WTC11 (cell line): ENCODE measurements at regions not wholly inside any gene's neighbourhood (a gene's known extent, or its start where the extent isn't known, plus 50 kb on each side); places are given as distances from the start of the nearest gene placed in this dataset.

Source experiments
- ATAC-seq: fragments of 200-7000 bp; cut with Tn5 transposase; 2 replicates; pipeline ENCODE4 v1.10.0; 2021; ENCODE audit warnings: mild to moderate bottlenecking, moderate library complexity
- CTCF ChIA-PET: fragments of 300-600 bp; sonication (Branson Sonifier 250); formaldehyde crosslinking; loops from one replicate; lab custom pipeline; 2021; ENCODE audit warnings: antibody characterized with exemption; lab: Charles Lee
- POLR2A ChIA-PET: fragments of 350-600 bp; sonication (Branson Sonifier 250); formaldehyde crosslinking; loops from one replicate; lab custom pipeline; 2021; ENCODE audit warnings: antibody characterized with exemption; lab: Charles Lee
- DNase-seq: peaks from one replicate; pipeline ENCODE4 v3.0.0; 2021; ENCODE audit warnings: low spot score
- H3K27ac Mint-ChIP-seq: 2 replicates; pipeline ENCODE4 v1.8.0; 2021; ENCODE audit warnings: mixed read lengths
- H3K27me3 Mint-ChIP-seq: 2 replicates; pipeline ENCODE4 v1.8.0; 2021; ENCODE audit warnings: low read depth, mild to moderate bottlenecking, moderate library complexity, mixed read lengths
- H3K36me3 Mint-ChIP-seq: 2 replicates; pipeline ENCODE4 v1.8.0; 2021; ENCODE audit warnings: mixed read lengths
- H3K4me1 Mint-ChIP-seq: 2 replicates; pipeline ENCODE4 v1.8.0; 2022; ENCODE audit warnings: mixed read lengths
- H3K4me3 Mint-ChIP-seq: 2 replicates; pipeline ENCODE4 v1.8.0; 2021; ENCODE audit warnings: mild to moderate bottlenecking, moderate library complexity, mixed read lengths
- H3K9me3 Mint-ChIP-seq: 2 replicates; pipeline ENCODE4 v1.8.0; 2021; ENCODE audit warnings: mixed read lengths
- AFF4 ChIP-seq: sonication (generic); formaldehyde crosslinking; IDR thresholded peaks from 2 replicates; pipeline ENCODE4 v1.8.1; 2023; ENCODE audit warnings: mild to moderate bottlenecking, missing genetic modification reagents, borderline replicate concordance
- CREM ChIP-seq: sonication (generic); formaldehyde crosslinking; IDR thresholded peaks from 2 replicates; pipeline ENCODE4 v1.8.1; 2022; ENCODE audit warnings: mild to moderate bottlenecking, missing genetic modification reagents, moderate library complexity
- E2F4 ChIP-seq: sonication (generic); formaldehyde crosslinking; IDR thresholded peaks from 2 replicates; pipeline ENCODE4 v1.8.1; 2022; ENCODE audit warnings: low read depth, mild to moderate bottlenecking, moderate library complexity, missing genetic modification reagents, borderline replicate concordance
- E2F5 ChIP-seq: sonication (generic); formaldehyde crosslinking; IDR thresholded peaks from 2 replicates; pipeline ENCODE4 v1.8.1; 2022; ENCODE audit warnings: mild to moderate bottlenecking, moderate library complexity, missing genetic modification reagents
- ETV6 ChIP-seq: sonication (generic); formaldehyde crosslinking; IDR thresholded peaks from 2 replicates; pipeline ENCODE4 v1.8.1; 2022; ENCODE audit warnings: mild to moderate bottlenecking, missing genetic modification reagents
- GRHL2 ChIP-seq: fragments of 250-450 bp; sonication (Bioruptor Pico); IDR thresholded peaks from 2 replicates; pipeline ENCODE4 v1.8.0; 2022; ENCODE audit warnings: mild to moderate bottlenecking, moderate library complexity; ENCODE audit not compliant: insufficient replicate concordance, severe bottlenecking
- IRF2 ChIP-seq: sonication (generic); formaldehyde crosslinking; IDR thresholded peaks from 2 replicates; pipeline ENCODE4 v1.8.0; 2022; ENCODE audit warnings: low read depth, missing genetic modification reagents, borderline replicate concordance
- JAZF1 ChIP-seq: fragments of 250-450 bp; sonication (Bioruptor Pico); IDR thresholded peaks from 2 replicates; pipeline ENCODE4 v1.9.0; 2021; ENCODE audit warnings: moderate library complexity, mild to moderate bottlenecking, inconsistent platforms
- SOX15 ChIP-seq: fragments of 250-450 bp; sonication (Bioruptor Pico); IDR thresholded peaks from 2 replicates; pipeline ENCODE4 v1.9.0; 2021; ENCODE audit warnings: mild to moderate bottlenecking
- TEAD1 ChIP-seq: sonication (generic); formaldehyde crosslinking; IDR thresholded peaks from 2 replicates; pipeline ENCODE4 v1.8.0; 2022; ENCODE audit warnings: mild to moderate bottlenecking, missing genetic modification reagents
- ZNF317 ChIP-seq: sonication (generic); formaldehyde crosslinking; IDR thresholded peaks from 2 replicates; pipeline ENCODE4 v1.8.1; 2023; ENCODE audit warnings: low read depth, mild to moderate bottlenecking, moderate library complexity, missing genetic modification reagents, borderline replicate concordance
- ZNF396 ChIP-seq: fragments of 250-450 bp; sonication (Bioruptor Pico); IDR thresholded peaks from 2 replicates; pipeline ENCODE4 v1.8.0; 2021; ENCODE audit warnings: mild to moderate bottlenecking, moderate library complexity, borderline replicate concordance
- ZNF423 ChIP-seq: fragments of 250-450 bp; sonication (Bioruptor Pico); IDR thresholded peaks from 2 replicates; pipeline ENCODE4 v2.1.2; 2022; ENCODE audit warnings: mild to moderate bottlenecking, moderate library complexity
- TF ChIP-seq, protein P1 (sequence below): sonication (generic); formaldehyde crosslinking; IDR thresholded peaks from 2 replicates; pipeline ENCODE4 v1.8.0; 2022; ENCODE audit warnings: mild to moderate bottlenecking, missing genetic modification reagents
- TF ChIP-seq, protein P2 (sequence below): sonication (generic); formaldehyde crosslinking; conservative IDR thresholded peaks from 2 replicates; pipeline ENCODE4 v1.8.1; 2022; ENCODE audit warnings: mild to moderate bottlenecking, missing genetic modification reagents
- TF ChIP-seq, protein P3 (sequence below): sonication (generic); formaldehyde crosslinking; IDR thresholded peaks from 2 replicates; pipeline ENCODE4 v1.8.0; 2023; ENCODE audit warnings: missing genetic modification reagents, mild to moderate bottlenecking, borderline replicate concordance
- TF ChIP-seq, protein P4 (sequence below): sonication (generic); formaldehyde crosslinking; IDR thresholded peaks from 2 replicates; pipeline ENCODE4 v1.8.0; 2022; ENCODE audit warnings: mild to moderate bottlenecking, missing genetic modification reagents

DNA sequence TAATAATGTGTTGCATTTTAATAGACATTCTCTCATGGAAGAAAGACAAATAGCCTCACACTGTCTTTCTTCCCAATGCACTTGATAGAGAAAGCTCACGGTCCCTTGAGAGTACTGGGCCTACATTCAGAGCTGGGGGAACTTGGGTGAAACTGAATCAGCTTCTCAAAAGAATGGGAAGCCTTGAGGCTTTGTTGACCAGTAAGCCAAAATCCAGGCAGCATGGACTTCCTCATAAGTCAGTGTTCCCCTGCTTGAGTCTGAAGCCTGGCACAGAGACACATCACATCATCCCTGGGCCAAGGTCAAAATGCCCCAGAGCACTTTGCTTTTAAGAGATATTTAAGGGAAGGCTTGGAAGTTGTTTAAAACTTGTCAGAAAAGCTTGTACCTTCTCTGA lies 302.2 kb upstream of the SALL1 start:
- POLR2A ChIA-PET, result no interaction called here
- no peak overlapping the region for H3K4me3 Mint-ChIP-seq
- peaks cover 3% of the 10 kb centered on the region; the same call in 1 of the 2 replicates for H3K9me3 Mint-ChIP-seq
- no peak for TF ChIP-seq SOX15
- no peaks in the 10 kb centered on the region for H3K27me3 Mint-ChIP-seq
- peaks cover 32% of the 10 kb centered on the region for H3K4me1 Mint-ChIP-seq
- no peaks in the 10 kb centered on the region for H3K36me3 Mint-ChIP-seq
- no peak overlapping the region for H3K27ac Mint-ChIP-seq
- no peak for DNase-seq
- CTCF ChIA-PET, result interaction anchor here (0.6 to 1.1 kb wide), 2 partner anchors 24 to 61 kb away, joined by 3 to 4 read pairs; no protein-coding TSS in a partner anchor
- no peak for ATAC-seq

GRCh38 chr16:51450909-51451308 lies 299.8 kb upstream of the SALL1 start:
- POLR2A ChIA-PET, result no interaction called here
- TF ChIP-seq TEAD1 (CRISPR knock-in tag) (no peak), ZNF317 (CRISPR knock-in tag) (no peak), AFF4 (no peak), CREM (CRISPR knock-in tag) (no peak), ZNF423 (CRISPR knock-in tag) (no peak), JAZF1 (CRISPR knock-in tag) (no peak), ZNF396 (CRISPR knock-in tag) (no peak), E2F4 (CRISPR knock-in tag) (no peak), GRHL2 (CRISPR knock-in tag) (no peak), ETV6 (CRISPR knock-in tag) (no peak), E2F5 (CRISPR knock-in tag) (no peak), IRF2 (CRISPR knock-in tag) (no peak)
- TF ChIP-seq, protein P1, sequence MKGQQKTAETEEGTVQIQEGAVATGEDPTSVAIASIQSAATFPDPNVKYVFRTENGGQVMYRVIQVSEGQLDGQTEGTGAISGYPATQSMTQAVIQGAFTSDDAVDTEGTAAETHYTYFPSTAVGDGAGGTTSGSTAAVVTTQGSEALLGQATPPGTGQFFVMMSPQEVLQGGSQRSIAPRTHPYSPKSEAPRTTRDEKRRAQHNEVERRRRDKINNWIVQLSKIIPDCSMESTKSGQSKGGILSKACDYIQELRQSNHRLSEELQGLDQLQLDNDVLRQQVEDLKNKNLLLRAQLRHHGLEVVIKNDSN, result no peak
- TF ChIP-seq, protein P2, sequence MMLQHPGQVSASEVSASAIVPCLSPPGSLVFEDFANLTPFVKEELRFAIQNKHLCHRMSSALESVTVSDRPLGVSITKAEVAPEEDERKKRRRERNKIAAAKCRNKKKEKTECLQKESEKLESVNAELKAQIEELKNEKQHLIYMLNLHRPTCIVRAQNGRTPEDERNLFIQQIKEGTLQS (CRISPR knock-in tag), result no peak
- TF ChIP-seq, protein P3, sequence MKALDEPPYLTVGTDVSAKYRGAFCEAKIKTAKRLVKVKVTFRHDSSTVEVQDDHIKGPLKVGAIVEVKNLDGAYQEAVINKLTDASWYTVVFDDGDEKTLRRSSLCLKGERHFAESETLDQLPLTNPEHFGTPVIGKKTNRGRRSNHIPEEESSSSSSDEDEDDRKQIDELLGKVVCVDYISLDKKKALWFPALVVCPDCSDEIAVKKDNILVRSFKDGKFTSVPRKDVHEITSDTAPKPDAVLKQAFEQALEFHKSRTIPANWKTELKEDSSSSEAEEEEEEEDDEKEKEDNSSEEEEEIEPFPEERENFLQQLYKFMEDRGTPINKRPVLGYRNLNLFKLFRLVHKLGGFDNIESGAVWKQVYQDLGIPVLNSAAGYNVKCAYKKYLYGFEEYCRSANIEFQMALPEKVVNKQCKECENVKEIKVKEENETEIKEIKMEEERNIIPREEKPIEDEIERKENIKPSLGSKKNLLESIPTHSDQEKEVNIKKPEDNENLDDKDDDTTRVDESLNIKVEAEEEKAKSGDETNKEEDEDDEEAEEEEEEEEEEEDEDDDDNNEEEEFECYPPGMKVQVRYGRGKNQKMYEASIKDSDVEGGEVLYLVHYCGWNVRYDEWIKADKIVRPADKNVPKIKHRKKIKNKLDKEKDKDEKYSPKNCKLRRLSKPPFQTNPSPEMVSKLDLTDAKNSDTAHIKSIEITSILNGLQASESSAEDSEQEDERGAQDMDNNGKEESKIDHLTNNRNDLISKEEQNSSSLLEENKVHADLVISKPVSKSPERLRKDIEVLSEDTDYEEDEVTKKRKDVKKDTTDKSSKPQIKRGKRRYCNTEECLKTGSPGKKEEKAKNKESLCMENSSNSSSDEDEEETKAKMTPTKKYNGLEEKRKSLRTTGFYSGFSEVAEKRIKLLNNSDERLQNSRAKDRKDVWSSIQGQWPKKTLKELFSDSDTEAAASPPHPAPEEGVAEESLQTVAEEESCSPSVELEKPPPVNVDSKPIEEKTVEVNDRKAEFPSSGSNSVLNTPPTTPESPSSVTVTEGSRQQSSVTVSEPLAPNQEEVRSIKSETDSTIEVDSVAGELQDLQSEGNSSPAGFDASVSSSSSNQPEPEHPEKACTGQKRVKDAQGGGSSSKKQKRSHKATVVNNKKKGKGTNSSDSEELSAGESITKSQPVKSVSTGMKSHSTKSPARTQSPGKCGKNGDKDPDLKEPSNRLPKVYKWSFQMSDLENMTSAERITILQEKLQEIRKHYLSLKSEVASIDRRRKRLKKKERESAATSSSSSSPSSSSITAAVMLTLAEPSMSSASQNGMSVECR (CRISPR knock-in tag), result no peak
- TF ChIP-seq, protein P4, sequence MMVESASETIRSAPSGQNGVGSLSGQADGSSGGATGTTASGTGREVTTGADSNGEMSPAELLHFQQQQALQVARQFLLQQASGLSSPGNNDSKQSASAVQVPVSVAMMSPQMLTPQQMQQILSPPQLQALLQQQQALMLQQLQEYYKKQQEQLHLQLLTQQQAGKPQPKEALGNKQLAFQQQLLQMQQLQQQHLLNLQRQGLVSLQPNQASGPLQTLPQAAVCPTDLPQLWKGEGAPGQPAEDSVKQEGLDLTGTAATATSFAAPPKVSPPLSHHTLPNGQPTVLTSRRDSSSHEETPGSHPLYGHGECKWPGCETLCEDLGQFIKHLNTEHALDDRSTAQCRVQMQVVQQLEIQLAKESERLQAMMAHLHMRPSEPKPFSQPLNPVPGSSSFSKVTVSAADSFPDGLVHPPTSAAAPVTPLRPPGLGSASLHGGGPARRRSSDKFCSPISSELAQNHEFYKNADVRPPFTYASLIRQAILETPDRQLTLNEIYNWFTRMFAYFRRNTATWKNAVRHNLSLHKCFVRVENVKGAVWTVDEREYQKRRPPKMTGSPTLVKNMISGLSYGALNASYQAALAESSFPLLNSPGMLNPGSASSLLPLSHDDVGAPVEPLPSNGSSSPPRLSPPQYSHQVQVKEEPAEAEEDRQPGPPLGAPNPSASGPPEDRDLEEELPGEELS, result no peak
- TF ChIP-seq, all 79 proteins: peak for 0
- Mint-ChIP-seq H3K36me3 (no peaks in the 10 kb centered on the region), H3K9me3 (peaks cover 3% of the 10 kb centered on the region; the same call in 1 of the 2 replicates), H3K27ac (no peak overlapping the region), H3K4me1 (peaks cover 25% of the 10 kb centered on the region), H3K27me3 (no peaks in the 10 kb centered on the region), H3K4me3 (no peak overlapping the region)
- DNase-seq, result no peak
- no peak for ATAC-seq
- CTCF ChIA-PET, result no interaction called here
